Ectodermal cell (in vitro differentiated cells): ENCODE measurements at regions not wholly inside any gene's neighbourhood (a gene's known extent, or its start where the extent isn't known, plus 50 kb on each side); places are given as distances from the start of the nearest gene placed in this dataset.

Experiments
- H3K27ac ChIP-seq: 2 replicates; pipeline ENCODE4 v1.7.0; 2013; ENCODE audit warnings: mild to moderate bottlenecking, low read depth, low read length; ENCODE audit not compliant: insufficient read depth, poor library complexity, severe bottlenecking
- H3K27me3 ChIP-seq: 2 replicates; pipeline ENCODE4 v1.7.0; 2013; ENCODE audit warnings: mild to moderate bottlenecking, low read length; ENCODE audit not compliant: insufficient read depth, control insufficient read depth, poor library complexity, severe bottlenecking
- H3K36me3 ChIP-seq: one replicate; pipeline ENCODE4 v1.7.0; 2013; ENCODE audit warnings: low read length; ENCODE audit not compliant: control insufficient read depth, insufficient read depth
- H3K4me1 ChIP-seq: one replicate; pipeline ENCODE4 v1.7.0; 2013; ENCODE audit warnings: low read length; ENCODE audit not compliant: control insufficient read depth, insufficient read depth
- H3K4me3 ChIP-seq: 2 replicates; pipeline ENCODE4 v1.7.0; 2013; ENCODE audit warnings: low read depth, low read length, control low read depth; ENCODE audit not compliant: insufficient read depth
- H3K9me3 ChIP-seq: 2 replicates; pipeline ENCODE4 v1.7.0; 2013; ENCODE audit warnings: mild to moderate bottlenecking, low read length, moderate library complexity; ENCODE audit not compliant: control insufficient read depth
- WGBS, 2 experiments: methylation state at CpG; one replicate each; pipeline ENCODE4 v1.1.7; 2013; ENCODE audit warnings: missing lambda C conversion rate in 2 of 2; 5-methylcytosine and 5-hydroxymethylcytosine counted together

DNA sequence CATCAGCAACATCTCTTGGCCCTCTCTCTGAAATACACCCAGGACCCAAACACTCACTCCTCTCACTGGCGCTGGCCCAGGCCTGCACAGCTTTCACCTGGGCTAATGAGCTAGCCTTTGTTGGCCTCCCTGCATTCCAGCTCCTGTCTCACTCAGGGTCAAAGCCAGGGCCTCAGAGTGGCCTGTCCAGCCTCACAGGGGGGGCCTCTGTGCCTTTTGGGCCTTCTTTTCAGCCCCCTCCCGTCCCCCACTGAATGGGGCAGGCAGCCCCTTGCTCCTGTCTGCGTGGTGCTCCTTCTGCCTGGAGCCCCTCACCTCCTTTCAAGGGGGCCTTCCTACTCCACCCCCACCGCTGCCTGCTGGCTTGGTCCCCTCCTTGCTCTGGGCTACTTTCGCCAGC lies 59.0 kb upstream of the PRR23E start:
- Histone ChIP-seq H3K9me3 (no peaks in the 10 kb centered on the region), H3K36me3 (no peaks in the 10 kb centered on the region), H3K27me3 (peaks cover 33% of the 10 kb centered on the region), H3K4me3 (no peak overlapping the region), H3K4me1 (peaks cover 3% of the 10 kb centered on the region), H3K27ac (no peak overlapping the region)
- WGBS, 2 experiments = 88 to 92% methylated on average over 5 of the region's 5 CpGs

DNA sequence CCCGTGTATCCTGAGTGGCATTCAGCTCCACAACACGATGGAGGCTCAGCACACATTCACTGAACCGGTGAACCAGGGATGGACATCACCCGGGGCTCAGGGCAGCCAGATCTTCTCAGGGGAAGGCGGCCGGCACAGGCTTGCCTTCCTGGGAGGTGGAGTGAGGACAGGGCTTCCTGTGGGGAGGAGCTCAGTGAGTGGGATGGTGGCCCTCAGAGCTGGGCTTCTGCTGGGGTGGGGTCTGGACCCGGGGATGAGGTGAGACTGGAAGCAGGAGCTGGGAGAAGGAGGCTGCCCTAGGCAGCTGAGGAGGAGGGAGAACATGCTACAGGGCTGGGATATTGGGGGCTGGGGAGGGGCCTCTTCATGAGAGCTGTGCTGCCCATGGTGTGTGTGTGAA lies 58.5 kb upstream of the PRR23E start:
- no peaks in the 10 kb centered on the region for H3K9me3 ChIP-seq
- no peaks in the 10 kb centered on the region for H3K36me3 ChIP-seq
- H3K4me3 ChIP-seq = no peak overlapping the region
- peaks cover 33% of the 10 kb centered on the region for H3K27me3 ChIP-seq
- peaks cover 3% of the 10 kb centered on the region for H3K4me1 ChIP-seq
- no peak overlapping the region for H3K27ac ChIP-seq
- WGBS, 2 experiments = 78 to 85% methylated on average over 7 of the region's 7 CpGs

DNA sequence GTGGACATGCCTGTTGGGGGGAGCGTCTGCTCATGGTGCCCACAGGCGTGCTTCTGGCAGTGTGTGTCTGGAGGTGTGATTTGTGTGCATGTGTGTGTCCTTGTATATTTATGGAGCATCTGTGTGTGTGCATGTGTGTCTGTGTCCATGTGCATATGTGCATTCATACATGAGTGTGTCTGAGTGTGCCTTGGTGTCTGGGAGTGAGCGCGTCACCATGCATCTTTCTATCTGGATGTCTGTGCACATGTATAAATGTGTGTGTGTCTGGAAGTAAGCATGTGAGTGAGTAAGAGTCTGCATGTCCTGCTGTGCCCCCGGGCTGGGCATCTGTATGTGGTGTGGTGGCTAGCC lies 58.1 kb upstream of the PRR23E start:
- Histone ChIP-seq H3K36me3 (no peaks in the 10 kb centered on the region), H3K4me3 (no peak overlapping the region)
- 88 to 91% methylated on average over 5 of the region's 5 CpGs for WGBS, 2 experiments

DNA sequence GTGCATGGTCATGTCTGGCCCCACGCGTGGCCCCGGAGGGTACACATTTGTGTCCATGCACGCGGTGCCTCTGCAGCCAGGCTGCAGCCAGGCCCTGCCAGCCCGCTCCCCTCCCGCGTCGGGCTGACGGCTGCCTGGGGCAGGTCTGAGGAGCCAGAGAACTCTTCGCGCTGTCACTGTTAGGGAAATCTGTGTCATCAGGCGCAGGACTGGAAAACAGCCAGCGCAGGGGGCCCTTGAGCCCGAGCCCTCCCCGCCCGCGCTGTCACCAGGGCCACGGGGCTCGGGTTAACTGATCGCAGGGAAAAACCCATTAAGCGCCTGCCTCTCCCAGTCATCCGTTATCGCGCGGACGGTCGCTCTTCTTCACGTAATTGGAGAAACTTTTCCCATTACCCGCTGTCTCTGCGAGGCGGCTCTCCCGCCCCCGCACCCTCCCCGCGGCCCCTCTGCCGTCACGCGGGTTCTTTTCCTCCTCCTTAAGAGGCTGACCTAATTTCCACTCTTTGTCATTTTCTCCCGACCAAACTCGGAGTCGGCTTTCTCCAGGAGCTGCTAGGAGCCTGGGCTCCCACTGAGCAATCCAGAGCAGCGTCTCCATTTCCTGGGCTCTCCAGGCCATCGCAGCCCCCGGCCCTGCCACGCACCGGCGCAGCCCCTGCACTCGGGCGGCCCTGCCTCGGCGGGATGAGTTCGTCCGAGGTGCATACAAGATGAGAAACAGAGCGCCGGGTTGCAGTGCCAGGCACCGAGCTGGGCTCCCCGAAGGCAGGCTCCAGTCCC lies 57.5 kb upstream of the PRR23E start:
- Histone ChIP-seq H3K36me3 (no peaks in the 10 kb centered on the region), H3K27ac (no peak overlapping the region), H3K9me3 (no peaks in the 10 kb centered on the region), H3K27me3 (peaks cover 33% of the 10 kb centered on the region), H3K4me3 (no peak overlapping the region), H3K4me1 (peaks cover 3% of the 10 kb centered on the region)
- WGBS, 2 experiments = 12 to 14% methylated on average over 58 of the region's 58 CpGs

More for the DNA sequence above, 58.1 kb upstream of the PRR23E start:
- no peaks in the 10 kb centered on the region for H3K9me3 ChIP-seq
- H3K27me3 ChIP-seq = peaks cover 33% of the 10 kb centered on the region
- no peak overlapping the region for H3K27ac ChIP-seq
- H3K4me1 ChIP-seq = peaks cover 3% of the 10 kb centered on the region

DNA sequence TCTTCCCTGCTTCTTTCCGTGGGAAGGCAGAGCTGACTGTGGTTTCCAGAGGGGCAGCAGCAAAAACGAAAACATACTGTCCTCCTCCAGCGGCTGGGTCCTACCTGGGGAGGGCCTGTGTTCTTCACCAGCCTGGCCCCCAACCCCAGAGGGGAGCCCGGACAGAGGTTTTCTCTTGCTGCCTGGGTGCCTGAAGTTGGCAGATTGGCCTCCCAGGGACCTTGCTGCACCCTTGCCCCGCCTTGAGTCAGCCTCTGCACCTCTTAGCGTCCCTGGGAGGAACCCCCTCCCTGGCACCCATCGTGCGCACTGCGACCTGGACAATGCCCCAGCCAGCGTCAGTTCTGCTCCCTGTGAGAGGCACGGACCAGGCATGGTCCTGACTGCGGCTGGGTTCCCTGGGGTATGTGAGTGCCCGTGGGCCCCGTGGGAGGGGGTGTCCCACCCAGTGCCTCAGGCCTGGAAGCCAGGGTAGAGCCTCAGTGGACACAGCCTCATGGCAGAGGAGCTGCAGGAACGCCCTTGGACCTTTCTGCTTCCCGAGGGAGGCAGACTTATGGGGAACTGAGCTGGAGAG lies 56.8 kb upstream of the PRR23E start:
- peaks cover 33% of the 10 kb centered on the region for H3K27me3 ChIP-seq
- 82 to 84% methylated on average over 16 of the region's 16 CpGs for WGBS, 2 experiments

DNA sequence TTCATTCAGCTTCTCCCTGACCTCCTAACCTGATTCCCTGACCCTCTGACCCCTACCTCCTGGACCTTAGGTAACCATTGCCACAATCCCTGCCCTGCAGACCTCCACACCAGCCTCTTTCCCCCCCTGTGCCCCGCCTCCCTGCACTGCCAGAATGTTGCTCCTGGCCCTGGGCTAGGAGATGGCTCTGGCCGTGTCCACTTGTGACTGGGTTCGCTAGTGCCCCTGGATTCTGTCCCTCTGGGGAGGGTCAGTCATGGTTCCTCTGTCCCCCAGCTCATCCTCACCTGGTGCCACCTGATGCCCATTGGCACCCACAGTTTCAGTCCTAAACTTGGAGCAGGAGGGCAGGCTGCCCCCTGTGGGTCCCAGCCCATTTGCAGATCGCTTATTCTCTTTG lies 56.2 kb upstream of the PRR23E start:
- peaks cover 33% of the 10 kb centered on the region for H3K27me3 ChIP-seq
- 91 to 93% methylated on average over 4 of the region's 4 CpGs for WGBS, 2 experiments
- H3K27ac ChIP-seq = no peak overlapping the region

More for the DNA sequence above, 56.8 kb upstream of the PRR23E start:
- H3K9me3 ChIP-seq = no peaks in the 10 kb centered on the region
- no peaks in the 10 kb centered on the region for H3K36me3 ChIP-seq
- no peak overlapping the region for H3K4me3 ChIP-seq
- H3K4me1 ChIP-seq = peaks cover 3% of the 10 kb centered on the region
- no peak overlapping the region for H3K27ac ChIP-seq

DNA sequence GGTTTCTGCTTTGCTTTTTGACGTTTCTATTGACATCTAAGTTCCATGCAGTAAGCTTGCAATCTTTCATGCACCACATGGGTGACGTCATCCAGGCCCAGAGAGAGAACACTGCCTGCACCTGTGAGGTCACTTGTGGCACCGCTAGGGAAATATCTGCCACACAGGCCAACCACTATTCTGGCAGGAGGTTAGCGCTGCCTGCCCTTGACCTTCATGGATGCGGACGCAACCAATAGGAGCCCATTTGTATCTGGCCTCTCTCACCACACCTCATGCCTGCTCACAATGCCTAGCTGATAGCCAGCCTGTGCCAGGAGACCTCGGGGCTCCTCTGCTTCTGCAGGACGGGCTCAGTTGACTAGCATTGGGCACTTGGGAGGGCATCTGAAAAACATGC lies 55.8 kb upstream of the PRR23E start:
- WGBS, 2 experiments = 89 to 93% methylated on average over 8 of the region's 8 CpGs
- Histone ChIP-seq H3K36me3 (no peaks in the 10 kb centered on the region), H3K4me3 (no peak overlapping the region), H3K9me3 (no peaks in the 10 kb centered on the region), H3K27ac (no peak overlapping the region), H3K27me3 (peaks cover 33% of the 10 kb centered on the region), H3K4me1 (peaks cover 3% of the 10 kb centered on the region)

More for the DNA sequence above, 56.2 kb upstream of the PRR23E start:
- Histone ChIP-seq H3K4me3 (no peak overlapping the region), H3K4me1 (peaks cover 3% of the 10 kb centered on the region), H3K9me3 (no peaks in the 10 kb centered on the region), H3K36me3 (no peaks in the 10 kb centered on the region)

DNA sequence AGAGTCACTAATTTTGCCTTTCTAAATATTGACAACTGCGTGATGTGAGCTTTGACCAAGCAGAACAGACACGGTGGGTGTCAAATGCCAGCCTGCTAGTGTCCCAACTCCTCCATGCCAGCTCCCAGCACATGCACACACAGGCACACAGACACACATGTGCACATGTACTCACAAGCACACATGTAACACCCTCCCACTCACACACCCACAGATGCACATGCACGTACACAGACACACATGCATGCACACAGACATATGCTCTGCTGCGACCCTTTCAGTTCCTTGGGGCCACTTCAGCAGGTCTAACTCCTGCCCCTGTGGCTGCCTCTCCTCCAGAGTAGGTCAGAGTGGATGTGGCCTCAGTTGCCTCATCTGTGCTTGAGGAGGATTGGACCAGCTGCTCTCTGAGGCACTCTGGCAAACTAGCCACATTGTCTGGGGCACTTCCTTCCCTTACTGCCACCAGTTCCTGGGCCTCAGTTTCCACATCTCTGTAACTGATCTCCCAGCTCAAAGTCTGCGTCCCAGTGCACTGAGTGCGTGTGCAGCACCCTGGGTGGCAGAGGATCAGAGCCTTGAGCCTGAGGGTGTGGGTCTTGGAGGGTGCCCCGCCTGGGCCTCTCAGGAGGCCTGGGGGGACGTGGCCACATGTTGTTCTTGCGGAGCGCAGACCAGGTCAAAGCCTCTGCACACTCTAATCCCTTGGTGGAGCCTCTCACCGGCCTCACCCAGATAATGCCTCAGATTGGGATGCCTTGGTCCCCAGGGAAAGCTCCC lies 55.0 kb upstream of the PRR23E start:
- Histone ChIP-seq H3K27me3 (peaks cover 33% of the 10 kb centered on the region), H3K4me3 (no peak overlapping the region), H3K9me3 (no peaks in the 10 kb centered on the region), H3K4me1 (peaks cover 3% of the 10 kb centered on the region), H3K36me3 (no peaks in the 10 kb centered on the region), H3K27ac (no peak overlapping the region)
- WGBS, 2 experiments = 95 to 97% methylated on average over 11 of the region's 11 CpGs

DNA sequence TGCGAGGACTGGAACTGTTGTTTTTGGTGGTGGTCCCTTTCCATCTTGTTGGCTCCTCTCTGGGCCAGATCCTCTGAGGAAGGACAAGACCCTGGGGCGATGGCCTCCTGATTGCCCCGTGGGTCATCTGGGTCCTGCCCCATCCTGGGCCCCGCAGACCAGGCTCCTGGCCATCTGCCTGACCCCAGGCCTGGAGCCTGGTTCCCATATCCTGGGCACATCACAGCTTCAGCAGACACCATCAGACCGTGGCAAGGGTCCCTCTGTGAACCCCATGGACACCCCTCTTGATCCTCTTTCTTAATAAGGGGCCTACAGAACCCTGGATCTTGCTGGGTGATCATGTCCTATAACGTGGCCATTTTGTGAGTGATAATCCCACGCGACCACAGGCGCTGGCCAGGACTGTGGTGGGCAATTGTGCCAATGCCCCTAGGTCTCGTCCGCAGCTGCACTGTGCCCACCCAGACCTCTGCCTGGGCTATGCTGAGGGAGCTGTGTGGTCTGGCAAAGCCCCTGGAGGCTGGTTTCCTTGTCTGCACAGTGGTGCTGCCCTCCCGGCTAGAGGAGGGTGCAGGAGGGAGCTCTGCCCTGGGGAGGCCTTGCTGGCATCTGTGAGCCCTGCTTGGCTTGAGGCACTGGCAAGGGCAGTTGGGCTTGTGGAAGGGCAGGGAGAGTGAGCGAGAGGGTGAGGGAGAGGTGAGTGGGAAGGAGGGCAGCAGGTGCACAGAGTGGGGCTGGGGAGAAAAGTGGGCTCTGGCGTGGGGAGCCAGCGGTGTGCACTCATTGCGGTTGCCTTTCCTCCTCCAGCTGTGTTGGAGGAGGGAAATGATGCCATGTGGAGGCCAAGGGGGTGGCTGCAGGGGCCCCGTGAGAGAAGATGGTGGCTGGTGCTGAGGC lies 53.1 kb upstream of the PRR23E start:
- Histone ChIP-seq H3K4me1 (peaks cover 3% of the 10 kb centered on the region), H3K4me3 (no peak overlapping the region), H3K27ac (no peak overlapping the region), H3K9me3 (no peaks in the 10 kb centered on the region), H3K27me3 (peaks cover 20% of the 10 kb centered on the region), H3K36me3 (no peaks in the 10 kb centered on the region)
- WGBS, 2 experiments = 94% methylated on average over 17 of the region's 17 CpGs
